ENCODE measurements at regions not wholly inside any gene's neighbourhood (a gene's known extent, or its start where the extent isn't known, plus 50 kb on each side); places are given as distances from the start of the nearest gene placed in this dataset.
"Not testable (repeated sequence)": the region's sequence is repeated elsewhere in the genome, so short reads cannot be mapped to it uniquely, and the experiment has no call there.

DNA sequence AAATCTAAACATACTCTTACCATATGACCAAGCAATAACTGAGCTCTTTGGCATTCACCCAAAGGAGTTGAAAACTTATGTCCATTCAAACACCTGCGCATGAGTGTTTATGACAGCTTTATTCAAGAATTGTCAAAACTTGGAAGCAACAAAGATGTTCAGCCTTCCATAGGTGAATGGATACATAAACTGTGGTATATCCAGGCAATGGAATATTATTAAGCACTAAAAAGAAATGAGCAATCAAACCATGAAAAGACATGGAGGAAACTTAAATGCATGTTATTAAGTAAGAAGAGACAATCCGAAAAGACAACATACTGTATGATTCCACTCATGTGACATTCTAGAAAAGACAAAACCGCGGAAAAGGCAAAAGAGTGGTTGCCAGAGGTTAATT, 312.0 kb upstream of the TMC3 start:
- FAIRE-seq, result no peak

- no peak for FAIRE-seq
Measured at GRCh38 chr15:81685237-81685636, 311.2 kb upstream of the TMC3 start.

DNA sequence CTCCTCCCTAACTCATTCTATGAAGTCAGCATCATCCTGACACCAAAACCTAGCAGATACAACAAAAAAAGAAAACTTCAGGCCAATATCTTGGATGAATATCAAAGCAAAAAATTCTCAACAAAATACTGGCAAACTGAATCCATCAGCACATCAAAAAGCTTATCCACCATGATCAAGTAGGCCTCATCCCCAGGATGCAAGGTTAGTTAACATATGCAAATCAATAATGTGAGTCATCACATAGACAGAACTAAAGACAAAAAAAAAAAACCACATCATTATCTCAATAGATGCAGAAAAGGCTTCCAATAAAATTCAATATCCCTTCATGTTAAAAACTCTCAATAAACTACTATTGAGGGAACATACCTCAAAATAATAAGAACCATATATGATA, 306.8 kb upstream of the TMC3 start:
- no peak for FAIRE-seq

DNA sequence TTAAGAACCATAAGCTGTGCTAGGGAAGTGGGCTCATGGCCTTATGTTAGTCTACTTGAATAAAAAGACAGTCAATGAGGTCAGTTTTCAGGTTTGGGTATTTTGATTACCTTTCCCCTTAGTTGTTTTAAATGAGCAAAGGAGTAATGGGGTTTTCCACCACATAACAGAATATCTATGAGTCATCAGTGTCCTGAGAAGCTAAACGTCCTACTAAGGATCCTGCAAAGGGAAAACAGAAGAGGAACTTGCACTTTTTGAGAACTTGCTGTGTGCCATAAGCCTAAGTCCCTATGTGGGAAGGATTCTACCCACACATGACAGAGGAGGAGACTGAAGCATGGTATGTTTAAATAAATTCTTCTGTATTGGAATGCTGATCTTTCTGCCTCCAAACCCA, 292.8 kb upstream of the TMC3 start:
- FAIRE-seq, result no peak

DNA sequence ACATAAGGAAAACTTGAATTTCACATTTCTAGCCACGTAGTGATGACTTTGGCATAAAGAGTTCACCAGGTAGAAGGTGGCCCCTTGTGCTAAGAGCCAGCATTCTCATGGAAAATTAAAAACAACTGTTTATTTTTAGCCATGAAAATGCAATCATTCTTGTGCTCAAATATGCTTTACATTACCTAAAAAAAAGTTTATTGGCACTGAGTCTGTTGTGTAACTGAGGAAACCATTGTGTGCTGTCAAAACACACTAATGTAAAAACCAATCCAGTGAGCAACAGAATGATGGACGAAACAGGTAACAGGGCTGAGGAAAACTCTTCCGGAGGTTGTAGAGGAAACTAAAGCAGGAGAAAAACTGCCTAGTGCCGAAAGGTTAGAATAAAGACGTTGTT, 287.0 kb upstream of the TMC3 start:
- FAIRE-seq, result no peak

GRCh38 chr15:81653259-81653658, 279.2 kb upstream of the TMC3 start:
- no peak for FAIRE-seq

- no peak for FAIRE-seq
Measured at GRCh38 chr15:81645470-81645869, 271.5 kb upstream of the TMC3 start.

DNA sequence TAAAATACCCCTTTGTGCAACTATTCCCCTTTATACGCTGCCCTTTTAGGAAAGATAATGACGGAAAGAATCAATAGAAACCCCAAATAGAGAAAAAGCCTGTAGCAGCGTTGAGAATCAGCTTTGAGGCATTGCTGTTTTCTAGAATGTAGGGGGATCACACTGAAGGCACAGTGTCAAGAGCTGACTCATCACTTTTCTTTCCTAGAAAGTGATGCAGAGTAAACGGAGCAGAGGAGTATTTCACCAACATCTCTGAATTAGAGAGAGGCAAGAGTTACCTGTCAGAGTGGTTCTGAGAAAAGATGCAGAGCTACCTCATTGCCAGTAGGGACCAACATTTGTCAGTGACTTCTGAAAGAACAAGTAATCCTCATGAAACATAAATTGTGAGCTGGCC, 269.8 kb upstream of the TMC3 start:
- no peak for FAIRE-seq

- no peak for FAIRE-seq
Measured at GRCh38 chr15:81642451-81642990, 268.5 kb upstream of the TMC3 start.

DNA sequence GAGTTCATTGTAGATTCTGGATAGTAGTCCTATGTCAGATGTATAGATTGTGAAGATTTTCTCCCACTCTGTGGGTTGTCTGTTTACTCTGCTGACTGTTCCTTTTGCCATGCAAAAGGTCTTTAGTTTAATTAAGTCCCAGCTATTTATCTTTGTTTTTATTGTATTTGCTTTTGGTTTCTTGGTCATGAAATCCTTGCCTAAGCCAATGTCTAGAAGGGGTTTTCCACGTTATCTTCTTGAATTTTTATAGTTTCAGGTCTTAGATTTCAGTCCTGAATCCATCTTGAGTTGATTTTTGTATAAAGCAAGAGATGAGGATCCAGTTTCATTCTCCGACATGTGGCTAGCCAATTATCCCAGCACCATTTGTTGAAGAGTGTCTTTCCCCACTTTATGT, 262.1 kb upstream of the TMC3 start:
- FAIRE-seq, result not testable (repeated sequence)

GRCh38 chr15:81633889-81634288, 259.9 kb upstream of the TMC3 start:
- no peak for FAIRE-seq

DNA sequence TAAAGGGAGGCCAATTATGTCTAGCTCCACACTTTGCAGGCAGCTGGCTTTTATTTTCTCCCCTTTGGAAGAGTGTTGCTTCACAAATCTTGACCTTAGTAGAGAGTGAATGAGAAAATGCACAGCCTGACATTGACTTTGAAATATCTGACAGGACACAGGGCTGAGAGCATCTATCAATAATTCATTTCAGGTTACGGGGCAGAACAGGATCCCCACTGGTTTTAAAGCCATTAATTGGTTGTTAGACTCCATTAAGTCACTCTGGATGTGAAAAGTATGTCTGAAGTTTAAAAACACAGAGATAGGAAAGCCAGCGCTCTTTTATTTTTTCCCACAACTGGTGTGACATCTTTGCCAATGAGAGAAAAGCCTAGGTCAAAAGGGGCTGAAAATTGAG, 251.9 kb upstream of the TMC3 start:
- no peak for FAIRE-seq

- no peak for FAIRE-seq
Measured at GRCh38 chr15:81619002-81619401, 245.0 kb upstream of the TMC3 start.

GRCh38 chr15:81612631-81613030, 238.6 kb upstream of the TMC3 start:
- no peak for FAIRE-seq

- FAIRE-seq, result no peak
Measured at GRCh38 chr15:81611679-81612078, 237.7 kb upstream of the TMC3 start.

DNA sequence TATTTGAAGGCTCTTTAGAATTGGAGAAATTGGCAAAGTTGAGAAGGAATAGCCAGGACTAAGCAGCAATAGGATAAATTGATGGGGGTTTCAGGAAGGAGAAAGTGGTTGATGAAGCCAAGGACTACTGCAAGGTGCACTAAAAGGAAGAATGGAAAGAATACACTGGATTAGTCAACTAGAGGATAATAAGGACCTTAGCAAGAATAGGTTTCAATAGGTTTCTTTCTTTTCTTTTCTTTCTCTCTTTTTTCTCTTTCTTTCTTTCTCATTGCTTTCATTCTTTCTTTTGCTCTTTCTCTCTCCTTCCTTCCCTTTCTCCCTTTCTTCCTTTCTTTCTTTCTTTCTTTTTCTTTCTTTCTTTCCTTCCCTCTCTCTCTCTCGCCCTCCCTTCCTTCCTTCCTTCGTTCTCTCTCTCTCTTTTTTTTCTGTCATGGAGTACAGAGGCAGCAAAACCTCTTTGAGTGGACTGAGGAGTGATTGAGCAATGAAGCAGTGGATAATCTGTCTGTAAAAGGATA, 234.4 kb upstream of the TMC3 start:
- FAIRE-seq, result no peak

- FAIRE-seq, result no peak
Measured at GRCh38 chr15:81604713-81605112, 230.7 kb upstream of the TMC3 start.

- FAIRE-seq, result no peak
Measured at GRCh38 chr15:81596159-81596865, 222.3 kb upstream of the TMC3 start.

- no peak for FAIRE-seq
Measured at GRCh38 chr15:81595752-81596151, 221.7 kb upstream of the TMC3 start.

DNA sequence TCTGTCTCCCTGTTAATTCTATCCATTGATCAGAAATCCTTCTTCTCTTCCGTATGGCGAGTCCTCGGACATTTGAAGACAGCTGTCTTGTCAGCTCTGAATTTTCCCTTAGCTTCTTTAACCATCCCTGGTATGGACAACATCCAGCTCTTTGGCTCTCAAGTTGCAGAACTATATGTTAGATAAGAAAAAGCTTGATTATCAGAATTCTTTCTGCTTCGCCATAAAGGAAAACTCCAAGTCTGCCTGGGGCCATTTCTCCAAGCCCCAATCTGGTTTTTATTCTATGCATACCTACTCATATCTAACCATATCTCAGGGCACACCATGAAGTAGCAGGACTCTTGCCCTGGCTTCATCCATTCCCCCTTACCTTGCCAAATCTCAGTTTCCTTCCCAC, 215.7 kb upstream of the TMC3 start:
- FAIRE-seq, result no peak

DNA sequence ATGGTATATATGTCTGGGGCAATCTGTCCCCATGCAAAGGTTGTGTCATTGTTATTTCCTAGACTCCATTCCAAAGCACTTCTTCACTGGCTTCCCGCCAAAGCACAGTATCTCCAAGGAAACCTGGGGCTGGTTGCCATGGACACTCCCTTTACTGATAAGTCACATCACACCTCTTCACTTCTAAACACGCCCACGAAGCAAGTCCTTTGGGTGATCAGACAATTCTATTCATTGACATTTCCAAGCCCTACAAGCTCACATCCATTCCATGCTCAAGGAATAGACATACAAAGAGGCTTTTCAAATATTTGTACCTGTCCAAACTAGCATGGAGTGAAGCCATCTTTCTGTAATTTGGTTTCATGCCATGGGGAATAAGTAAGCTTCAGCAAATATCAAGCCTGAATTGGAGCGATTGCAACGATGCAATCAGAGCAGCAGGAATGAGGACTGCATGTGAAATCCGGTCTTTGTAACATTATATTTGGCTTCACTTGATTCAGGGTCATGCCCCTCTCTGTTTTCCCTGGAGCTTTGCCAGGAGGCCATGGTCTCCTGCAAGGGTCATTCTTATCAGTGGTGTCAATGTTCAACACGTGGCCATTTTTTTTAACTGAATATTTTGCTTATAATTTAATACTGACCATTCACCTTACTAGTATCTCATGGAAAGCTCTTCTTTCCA, 201.6 kb upstream of the TMC3 start:
- FAIRE-seq, result no peak

DNA sequence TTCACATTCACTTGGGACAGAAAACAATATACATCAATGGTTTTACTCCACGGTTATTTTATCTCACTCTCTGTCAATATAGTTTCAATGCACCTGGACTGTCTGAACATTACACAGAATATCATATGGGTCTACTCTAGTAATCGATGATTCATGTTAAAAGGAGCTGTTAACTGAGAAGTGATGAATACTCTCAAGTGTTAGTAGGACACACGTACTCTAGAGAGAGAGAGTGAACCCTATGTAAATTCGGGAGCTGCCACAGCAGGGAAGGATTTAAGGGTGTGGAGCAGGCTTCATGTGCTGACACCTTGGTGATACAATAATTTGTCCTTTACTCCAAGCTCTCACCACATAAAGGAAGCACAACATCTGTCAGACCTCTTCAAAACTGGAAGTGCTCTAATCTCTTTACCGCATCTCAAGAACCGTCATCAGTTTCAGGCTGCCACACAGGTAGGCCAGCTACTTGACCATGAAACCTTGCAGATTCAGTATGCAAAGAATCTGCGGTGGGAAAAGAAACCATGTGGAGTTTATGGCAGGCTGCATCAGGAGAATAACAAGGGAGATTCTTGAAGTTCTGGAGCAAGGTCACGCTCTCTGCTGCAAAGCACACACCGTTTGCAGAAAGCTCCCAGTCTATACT, 199.2 kb upstream of the TMC3 start:
- FAIRE-seq, result no peak

- no peak for FAIRE-seq
Measured at GRCh38 chr15:81572190-81572589, 198.2 kb upstream of the TMC3 start.

All from islet of Langerhans (tissue), 1 donor.